ENCODE measurements at regions not wholly inside any gene's neighbourhood (a gene's known extent, or its start where the extent isn't known, plus 50 kb on each side); places are given as distances from the start of the nearest gene placed in this dataset.

- H3K27ac ChIP-seq (ENCODE audit: low read depth, low read length), result no peak overlapping the region
- no peaks in the 10 kb centered on the region for H3K36me3 ChIP-seq (ENCODE audit: insufficient read depth, low read length)
- H3K27me3 ChIP-seq (ENCODE audit: control insufficient read depth in 1 of 2, insufficient read depth in 2 of 2, low read length in 2 of 2), result no peaks in the 10 kb centered on the region
- no peak overlapping the region for H3K9ac ChIP-seq (ENCODE audit: low read length)
- no peak overlapping the region for H3K4me3 ChIP-seq (ENCODE audit: low read depth in 1 of 2, low read length in 2 of 2)
- no peaks in the 10 kb centered on the region for H3K9me3 ChIP-seq (ENCODE audit: low read length)
- peaks cover 4% of the 10 kb centered on the region for H3K4me1 ChIP-seq (ENCODE audit: insufficient read depth, low read length)
Measured at GRCh38 chr12:14270392-14270791, 95.1 kb upstream of the ATF7IP start.

DNA sequence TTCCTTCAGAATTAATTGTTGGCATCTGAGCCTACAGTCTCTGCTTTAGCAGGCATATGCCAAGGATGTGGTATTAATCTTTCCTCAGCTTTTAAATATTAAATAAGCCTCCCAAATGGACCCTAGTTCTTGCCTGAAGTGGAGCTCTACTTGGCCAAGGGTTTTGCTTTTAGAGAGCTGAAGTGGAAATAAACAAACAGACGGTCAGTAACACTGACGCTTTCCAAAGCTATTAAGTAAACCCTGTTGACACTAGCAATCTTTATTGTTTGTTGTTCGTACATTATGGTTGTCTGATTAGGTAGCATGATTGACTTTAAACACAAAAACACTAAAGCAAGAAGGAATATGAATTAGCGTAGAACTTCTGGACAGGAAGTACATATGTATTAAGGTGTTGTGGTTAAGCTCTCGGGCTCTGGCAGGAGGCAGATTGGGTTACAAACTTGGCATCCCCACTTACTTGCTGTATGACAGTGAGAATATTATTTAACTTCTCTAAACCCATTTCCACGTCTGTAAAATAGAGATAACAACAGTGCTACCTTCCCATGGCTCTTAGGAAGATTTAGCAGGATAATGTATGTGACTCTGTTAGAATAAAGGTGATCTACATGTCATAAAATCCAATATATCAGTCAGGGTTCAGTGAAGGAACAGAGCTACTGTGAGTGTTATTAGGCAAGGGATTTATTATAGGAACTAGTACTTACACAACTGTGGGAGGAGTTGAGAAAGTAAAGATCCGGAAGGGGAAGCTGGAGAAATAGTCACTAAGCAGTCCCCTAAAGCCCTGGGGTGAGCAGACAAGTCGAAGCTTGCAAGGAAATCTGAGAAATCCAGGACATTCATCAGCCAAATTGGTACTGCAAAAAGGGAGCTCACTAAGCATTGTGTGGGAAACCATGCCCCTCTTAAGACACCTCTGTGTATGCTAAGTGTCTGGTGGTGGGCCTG lies 92.2 kb upstream of the ATF7IP start:
- peak overlapping the region; percentile 44 for H3K27ac ChIP-seq (ENCODE audit: low read depth, low read length)
- no peak overlapping the region for H3K9ac ChIP-seq (ENCODE audit: low read length)
- H3K36me3 ChIP-seq (ENCODE audit: insufficient read depth, low read length), result no peaks in the 10 kb centered on the region
- H3K9me3 ChIP-seq (ENCODE audit: low read length), result no peaks in the 10 kb centered on the region
- H3K4me3 ChIP-seq (ENCODE audit: low read depth in 1 of 2, low read length in 2 of 2), result no peak overlapping the region
- H3K4me1 ChIP-seq (ENCODE audit: insufficient read depth, low read length), result peaks cover 4% of the 10 kb centered on the region
- no peaks in the 10 kb centered on the region for H3K27me3 ChIP-seq (ENCODE audit: control insufficient read depth in 1 of 2, insufficient read depth in 2 of 2, low read length in 2 of 2)

GRCh38 chr12:14273913-14274311 lies 91.6 kb upstream of the ATF7IP start:
- no peaks in the 10 kb centered on the region for H3K9me3 ChIP-seq (ENCODE audit: low read length)
- H3K4me1 ChIP-seq (ENCODE audit: insufficient read depth, low read length), result peaks cover 4% of the 10 kb centered on the region
- H3K27me3 ChIP-seq (ENCODE audit: control insufficient read depth in 1 of 2, insufficient read depth in 2 of 2, low read length in 2 of 2), result no peaks in the 10 kb centered on the region
- H3K27ac ChIP-seq (ENCODE audit: low read depth, low read length), result peak overlapping the region; percentile 44
- H3K4me3 ChIP-seq (ENCODE audit: low read depth in 1 of 2, low read length in 2 of 2), result no peak overlapping the region
- no peaks in the 10 kb centered on the region for H3K36me3 ChIP-seq (ENCODE audit: insufficient read depth, low read length)
- no peak overlapping the region for H3K9ac ChIP-seq (ENCODE audit: low read length)

- peaks cover 4% of the 10 kb centered on the region for H3K4me1 ChIP-seq (ENCODE audit: insufficient read depth, low read length)
- H3K4me3 ChIP-seq (ENCODE audit: low read depth in 1 of 2, low read length in 2 of 2), result no peak overlapping the region
- no peak overlapping the region for H3K27ac ChIP-seq (ENCODE audit: low read depth, low read length)
- no peaks in the 10 kb centered on the region for H3K36me3 ChIP-seq (ENCODE audit: insufficient read depth, low read length)
- no peaks in the 10 kb centered on the region for H3K9me3 ChIP-seq (ENCODE audit: low read length)
- no peak overlapping the region for H3K9ac ChIP-seq (ENCODE audit: low read length)
- H3K27me3 ChIP-seq (ENCODE audit: control insufficient read depth in 1 of 2, insufficient read depth in 2 of 2, low read length in 2 of 2), result no peaks in the 10 kb centered on the region
Measured at GRCh38 chr12:14275111-14275510, 90.4 kb upstream of the ATF7IP start.

DNA sequence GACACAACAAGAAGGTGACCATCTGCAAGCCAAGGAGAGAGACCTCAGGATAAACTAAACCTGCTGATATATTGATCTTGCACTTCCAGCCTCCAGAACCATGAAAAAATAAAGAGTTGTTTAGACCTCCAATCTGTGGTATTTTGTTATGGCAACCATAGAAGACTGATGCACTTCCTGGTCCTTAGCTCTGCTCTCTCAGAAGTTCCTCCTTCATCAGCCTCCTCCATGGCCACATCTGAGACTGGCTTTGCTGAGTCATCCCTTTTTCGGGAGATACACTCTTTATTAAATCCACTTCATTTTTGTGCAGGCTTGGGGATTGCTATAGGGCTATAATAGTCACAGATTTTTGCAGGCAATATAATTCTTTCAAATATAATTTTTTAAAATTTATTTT lies 89.6 kb upstream of the ATF7IP start:
- Histone ChIP-seq H3K27ac (ENCODE audit: low read depth, low read length) (no peak overlapping the region), H3K4me3 (ENCODE audit: low read depth in 1 of 2, low read length in 2 of 2) (no peak overlapping the region)

GRCh38 chr12:14278294-14278953 lies 87.1 kb upstream of the ATF7IP start:
- Histone ChIP-seq H3K36me3 (ENCODE audit: insufficient read depth, low read length) (no peaks in the 10 kb centered on the region), H3K27ac (ENCODE audit: low read depth, low read length) (no peak overlapping the region), H3K9me3 (ENCODE audit: low read length) (no peaks in the 10 kb centered on the region), H3K27me3 (ENCODE audit: control insufficient read depth in 1 of 2, insufficient read depth in 2 of 2, low read length in 2 of 2) (no peaks in the 10 kb centered on the region), H3K9ac (ENCODE audit: low read length) (no peak overlapping the region), H3K4me1 (ENCODE audit: insufficient read depth, low read length) (peaks cover 4% of the 10 kb centered on the region), H3K4me3 (ENCODE audit: low read depth in 1 of 2, low read length in 2 of 2) (no peak overlapping the region)

More for the DNA sequence above, 89.6 kb upstream of the ATF7IP start:
- no peaks in the 10 kb centered on the region for H3K9me3 ChIP-seq (ENCODE audit: low read length)
- H3K9ac ChIP-seq (ENCODE audit: low read length), result no peak overlapping the region
- H3K27me3 ChIP-seq (ENCODE audit: control insufficient read depth in 1 of 2, insufficient read depth in 2 of 2, low read length in 2 of 2), result no peaks in the 10 kb centered on the region
- no peaks in the 10 kb centered on the region for H3K36me3 ChIP-seq (ENCODE audit: insufficient read depth, low read length)
- H3K4me1 ChIP-seq (ENCODE audit: insufficient read depth, low read length), result peaks cover 4% of the 10 kb centered on the region

DNA sequence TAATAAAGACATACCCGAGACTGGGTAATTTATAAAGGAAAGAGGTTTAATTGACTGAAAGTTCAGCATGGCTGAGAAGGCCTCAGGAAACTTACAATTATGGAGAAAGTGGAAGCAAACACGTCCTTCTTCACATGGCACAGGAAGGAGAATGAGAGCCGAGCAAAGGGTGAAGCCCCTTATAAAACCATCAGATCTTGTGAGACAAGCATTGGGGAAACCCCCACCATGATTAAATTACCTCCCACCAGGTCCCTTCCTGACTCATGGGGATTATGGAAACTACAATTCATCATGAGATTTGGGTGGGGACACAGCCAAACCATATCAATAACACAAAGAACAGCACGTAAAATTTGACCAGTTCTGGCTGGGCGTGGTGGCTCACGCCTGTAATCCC lies 85.6 kb upstream of the ATF7IP start:
- Histone ChIP-seq H3K4me1 (ENCODE audit: insufficient read depth, low read length) (no peaks in the 10 kb centered on the region), H3K9ac (ENCODE audit: low read length) (no peak overlapping the region), H3K4me3 (ENCODE audit: low read depth in 1 of 2, low read length in 2 of 2) (no peak overlapping the region), H3K27me3 (ENCODE audit: control insufficient read depth in 1 of 2, insufficient read depth in 2 of 2, low read length in 2 of 2) (no peaks in the 10 kb centered on the region), H3K27ac (ENCODE audit: low read depth, low read length) (no peak overlapping the region), H3K9me3 (ENCODE audit: low read length) (no peaks in the 10 kb centered on the region), H3K36me3 (ENCODE audit: insufficient read depth, low read length) (no peaks in the 10 kb centered on the region)

GRCh38 chr12:14280921-14281320 lies 84.6 kb upstream of the ATF7IP start:
- Histone ChIP-seq H3K27ac (ENCODE audit: low read depth, low read length) (no peak overlapping the region), H3K9ac (ENCODE audit: low read length) (no peak overlapping the region), H3K4me1 (ENCODE audit: insufficient read depth, low read length) (no peaks in the 10 kb centered on the region), H3K36me3 (ENCODE audit: insufficient read depth, low read length) (no peaks in the 10 kb centered on the region), H3K27me3 (ENCODE audit: control insufficient read depth in 1 of 2, insufficient read depth in 2 of 2, low read length in 2 of 2) (no peaks in the 10 kb centered on the region), H3K4me3 (ENCODE audit: low read depth in 1 of 2, low read length in 2 of 2) (no peak overlapping the region), H3K9me3 (ENCODE audit: low read length) (no peaks in the 10 kb centered on the region)

- no peaks in the 10 kb centered on the region for H3K36me3 ChIP-seq (ENCODE audit: insufficient read depth, low read length)
- no peaks in the 10 kb centered on the region for H3K4me1 ChIP-seq (ENCODE audit: insufficient read depth, low read length)
- H3K9ac ChIP-seq (ENCODE audit: low read length), result no peak overlapping the region
- no peaks in the 10 kb centered on the region for H3K9me3 ChIP-seq (ENCODE audit: low read length)
- H3K27me3 ChIP-seq (ENCODE audit: control insufficient read depth in 1 of 2, insufficient read depth in 2 of 2, low read length in 2 of 2), result no peaks in the 10 kb centered on the region
- no peak overlapping the region for H3K27ac ChIP-seq (ENCODE audit: low read depth, low read length)
- H3K4me3 ChIP-seq (ENCODE audit: low read depth in 1 of 2, low read length in 2 of 2), result no peak overlapping the region
Measured at GRCh38 chr12:14281539-14281938, 83.9 kb upstream of the ATF7IP start.

- no peak overlapping the region for H3K9ac ChIP-seq (ENCODE audit: low read length)
- H3K27ac ChIP-seq (ENCODE audit: low read depth, low read length), result no peak overlapping the region
- H3K36me3 ChIP-seq (ENCODE audit: insufficient read depth, low read length), result no peaks in the 10 kb centered on the region
- H3K4me1 ChIP-seq (ENCODE audit: insufficient read depth, low read length), result no peaks in the 10 kb centered on the region
- H3K27me3 ChIP-seq (ENCODE audit: control insufficient read depth in 1 of 2, insufficient read depth in 2 of 2, low read length in 2 of 2), result no peaks in the 10 kb centered on the region
- H3K9me3 ChIP-seq (ENCODE audit: low read length), result no peaks in the 10 kb centered on the region
- no peak overlapping the region for H3K4me3 ChIP-seq (ENCODE audit: low read depth in 1 of 2, low read length in 2 of 2)
Measured at GRCh38 chr12:14283489-14284144, 81.9 kb upstream of the ATF7IP start.

DNA sequence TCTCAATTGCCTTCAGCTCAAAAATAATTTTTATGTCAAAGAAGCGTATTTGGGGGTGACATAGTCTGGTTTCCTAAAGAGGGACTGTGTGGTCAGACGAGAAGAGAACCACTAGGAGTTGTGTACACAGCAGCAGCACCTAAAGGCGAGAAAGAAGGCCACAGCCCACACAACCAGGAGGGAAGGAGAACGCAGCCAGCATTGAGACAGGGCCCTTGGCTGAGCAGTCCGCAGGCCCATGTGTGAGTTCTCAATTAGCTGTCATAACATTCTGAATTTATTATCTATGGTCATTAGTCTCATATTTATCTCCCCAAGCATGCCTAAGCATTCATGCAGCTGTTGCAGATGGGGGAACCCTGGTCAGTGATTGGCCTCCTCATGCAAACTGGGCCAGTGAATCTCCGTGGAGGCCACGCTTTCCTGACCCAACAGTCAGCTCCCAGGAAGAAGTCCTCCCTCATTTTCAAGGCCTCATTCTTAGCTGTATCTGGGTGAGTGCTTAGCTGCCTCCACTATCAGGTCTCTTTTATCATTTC lies 81.2 kb upstream of the ATF7IP start:
- Histone ChIP-seq H3K4me1 (ENCODE audit: insufficient read depth, low read length) (no peaks in the 10 kb centered on the region), H3K4me3 (ENCODE audit: low read depth in 1 of 2, low read length in 2 of 2) (no peak overlapping the region), H3K9ac (ENCODE audit: low read length) (no peak overlapping the region), H3K27ac (ENCODE audit: low read depth, low read length) (no peak overlapping the region), H3K36me3 (ENCODE audit: insufficient read depth, low read length) (no peaks in the 10 kb centered on the region), H3K9me3 (ENCODE audit: low read length) (no peaks in the 10 kb centered on the region), H3K27me3 (ENCODE audit: control insufficient read depth in 1 of 2, insufficient read depth in 2 of 2, low read length in 2 of 2) (no peaks in the 10 kb centered on the region)

Measured in muscle layer of colon (tissue), 2 donors.